HL-60 (cell line): ENCODE measurements at regions not wholly inside any gene's neighbourhood (a gene's known extent, or its start where the extent isn't known, plus 50 kb on each side); places are given as distances from the start of the nearest gene placed in this dataset.

Source experiments
- CTCF ChIP-seq: IDR thresholded peaks from one replicate; pipeline ENCODE4 v1.5.1; 2011; ENCODE audit warnings: low read length, control low read depth, inconsistent platforms; ENCODE audit not compliant: insufficient read depth
- GABPA ChIP-seq: IDR thresholded peaks from 2 replicates; pipeline ENCODE4 v1.6.1; 2012; ENCODE audit warnings: low read depth

DNA sequence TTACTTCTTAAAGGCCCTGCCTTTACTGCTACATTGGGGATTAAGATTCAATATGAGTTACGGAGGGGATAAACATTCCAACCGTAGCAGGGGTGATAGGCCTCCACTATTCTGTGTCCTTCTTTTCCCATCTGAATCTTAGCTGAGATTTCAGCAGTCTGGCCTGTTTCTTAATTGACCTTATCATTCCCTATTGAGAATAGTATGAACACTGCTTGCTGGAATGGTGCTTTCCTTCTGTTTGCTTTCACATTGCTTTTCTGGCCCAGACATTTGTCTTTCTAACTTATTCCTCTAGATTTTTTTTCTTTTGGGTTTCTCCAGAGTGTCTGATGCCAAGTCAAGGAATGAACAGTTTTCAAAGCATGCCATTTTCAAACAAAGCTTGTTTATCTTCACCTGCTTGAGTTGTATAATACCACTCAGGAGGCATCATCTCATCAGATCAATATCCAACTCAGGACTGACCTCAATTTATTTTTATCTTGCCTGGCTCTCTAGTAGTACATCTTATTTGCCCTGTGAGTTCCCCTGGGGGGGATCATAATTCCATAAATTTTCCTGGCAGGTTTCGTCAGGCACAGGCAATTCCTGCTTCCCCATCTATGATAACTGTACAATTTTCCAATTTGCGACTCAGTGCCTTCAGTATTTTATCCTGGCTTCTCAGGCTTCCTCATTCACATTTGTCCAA, 161.1 kb upstream of the STT3B start:
- TF ChIP-seq CTCF (no peak), GABPA (no peak)
